Testis (tissue), 2 donors: ENCODE measurements at regions not wholly inside any gene's neighbourhood (a gene's known extent, or its start where the extent isn't known, plus 50 kb on each side); places are given as distances from the start of the nearest gene placed in this dataset.

Experiments used
- DNase-seq: peaks from one replicate; pipeline ENCODE4 v3.0.0-alpha.2; 2019
- H3K27ac ChIP-seq, 2 donors: fragments of 200-600 bp; sonication (generic); one replicate each; pipeline ENCODE4 v1.5.1; 2019
- H3K27me3 ChIP-seq: fragments of 200-600 bp; sonication (generic); one replicate; pipeline ENCODE4 v1.5.1; 2019
- H3K36me3 ChIP-seq: fragments of 200-600 bp; sonication (generic); one replicate; pipeline ENCODE4 v1.5.1; 2017; ENCODE audit warnings: low read depth; ENCODE audit errors: missing control alignments
- H3K4me1 ChIP-seq: fragments of 200-600 bp; sonication (generic); one replicate; pipeline ENCODE4 v1.5.1; 2019
- H3K4me3 ChIP-seq, 2 donors: fragments of 200-600 bp; sonication (generic); one replicate each; pipeline ENCODE4 v1.5.1; 2017 to 2019
- H3K9me3 ChIP-seq: fragments of 200-600 bp; sonication (generic); one replicate; pipeline ENCODE4 v1.5.1; 2017
- POLR2A ChIP-seq: fragments of 450-650 bp; IDR thresholded peaks from one replicate; pipeline ENCODE4 v1.6.1; 2017; ENCODE audit warnings: antibody characterized with exemption, mild to moderate bottlenecking, moderate library complexity
- WGBS, 2 donors: methylation state at CpG; one replicate each; pipeline ENCODE4 v1.1.5; 2018; 5-methylcytosine and 5-hydroxymethylcytosine counted together
- intact Hi-C: fragments of 100-400 bp; cut with DNase I; formaldehyde crosslinking; loops from one replicate; pipeline ENCODE4 v1.15.1; 2023; ENCODE audit warnings: low total_unique reads
- TF ChIP-seq, protein P1 (sequence below), 3 experiments: fragments of 450-650 bp in 2 of 3; fragments of 200-600 bp in 1 of 3; sonication (generic) in 1 of 3; IDR thresholded peaks; one replicate each; pipeline ENCODE4 v1.5.1; 2016 to 2019; ENCODE audit warnings: antibody characterized with exemption in 3 of 3, mild to moderate bottlenecking in 2 of 3, moderate library complexity in 1 of 3

DNA sequence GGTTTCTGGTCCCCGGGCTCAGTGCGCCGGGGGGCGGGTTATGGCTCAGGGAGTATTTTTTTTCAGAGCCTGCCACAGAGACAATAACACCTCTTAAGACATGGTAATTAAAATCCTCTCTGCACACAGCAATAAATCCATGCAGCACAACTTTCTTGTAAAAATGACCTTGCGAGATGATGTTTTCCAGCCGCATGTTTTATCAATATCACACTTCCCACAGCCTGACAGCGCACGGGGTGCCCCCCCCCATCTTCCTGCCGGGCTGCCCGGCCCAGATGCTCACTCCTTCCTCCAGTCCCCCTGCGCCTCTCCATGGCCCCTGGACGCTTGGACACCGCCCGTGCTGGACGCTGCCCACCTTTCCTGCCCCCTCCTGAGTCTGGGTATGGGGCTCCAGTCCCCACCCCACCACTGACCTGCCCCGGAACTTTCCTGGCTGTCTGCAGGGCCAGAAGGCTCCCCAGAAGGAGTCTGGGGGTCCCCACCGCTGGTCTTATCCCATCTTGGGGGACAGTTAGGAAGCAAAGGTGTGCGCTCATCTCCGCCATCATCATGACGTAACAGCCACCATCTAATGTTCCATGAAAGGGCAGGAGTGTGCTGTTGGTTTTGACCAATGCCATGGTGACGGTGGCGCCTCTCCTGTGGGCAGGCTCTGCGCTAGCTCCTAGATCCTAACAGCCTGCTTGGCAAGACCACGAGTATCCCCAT lies 182.9 kb downstream of the KIF26A start:
- no peak for TF ChIP-seq POLR2A
- TF ChIP-seq, protein P1, sequence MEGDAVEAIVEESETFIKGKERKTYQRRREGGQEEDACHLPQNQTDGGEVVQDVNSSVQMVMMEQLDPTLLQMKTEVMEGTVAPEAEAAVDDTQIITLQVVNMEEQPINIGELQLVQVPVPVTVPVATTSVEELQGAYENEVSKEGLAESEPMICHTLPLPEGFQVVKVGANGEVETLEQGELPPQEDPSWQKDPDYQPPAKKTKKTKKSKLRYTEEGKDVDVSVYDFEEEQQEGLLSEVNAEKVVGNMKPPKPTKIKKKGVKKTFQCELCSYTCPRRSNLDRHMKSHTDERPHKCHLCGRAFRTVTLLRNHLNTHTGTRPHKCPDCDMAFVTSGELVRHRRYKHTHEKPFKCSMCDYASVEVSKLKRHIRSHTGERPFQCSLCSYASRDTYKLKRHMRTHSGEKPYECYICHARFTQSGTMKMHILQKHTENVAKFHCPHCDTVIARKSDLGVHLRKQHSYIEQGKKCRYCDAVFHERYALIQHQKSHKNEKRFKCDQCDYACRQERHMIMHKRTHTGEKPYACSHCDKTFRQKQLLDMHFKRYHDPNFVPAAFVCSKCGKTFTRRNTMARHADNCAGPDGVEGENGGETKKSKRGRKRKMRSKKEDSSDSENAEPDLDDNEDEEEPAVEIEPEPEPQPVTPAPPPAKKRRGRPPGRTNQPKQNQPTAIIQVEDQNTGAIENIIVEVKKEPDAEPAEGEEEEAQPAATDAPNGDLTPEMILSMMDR (IDR thresholded peaks at IDR 0.05): no peak
- Histone ChIP-seq H3K27me3 (no peaks in the 10 kb centered on the region), H3K27ac (no peak overlapping the region), H3K4me1 (no peaks in the 10 kb centered on the region), H3K9me3 (no peaks in the 10 kb centered on the region), H3K36me3 (no peaks in the 10 kb centered on the region), H3K4me3 (no peak overlapping the region)
- WGBS, 2 donors: 52 to 57% methylated on average over 17 to 24 of the region's 24 CpGs
- intact Hi-C loops: no loop called here
- no peak for DNase-seq

GRCh38 chr14:104321802-104322130 lies 183.4 kb downstream of the KIF26A start:
- no peak for DNase-seq
- Histone ChIP-seq H3K4me1 (no peaks in the 10 kb centered on the region), H3K27ac (no peak overlapping the region), H3K9me3 (no peaks in the 10 kb centered on the region), H3K36me3 (no peaks in the 10 kb centered on the region), H3K27me3 (no peaks in the 10 kb centered on the region), H3K4me3 (no peak overlapping the region)
- TF ChIP-seq, protein P1 (IDR thresholded peaks at IDR 0.05): no peak
- TF ChIP-seq POLR2A: no peak
- intact Hi-C loops: no loop called here
- WGBS, 2 donors: 88 to 91% methylated on average over 9 to 11 of the region's 11 CpGs

DNA sequence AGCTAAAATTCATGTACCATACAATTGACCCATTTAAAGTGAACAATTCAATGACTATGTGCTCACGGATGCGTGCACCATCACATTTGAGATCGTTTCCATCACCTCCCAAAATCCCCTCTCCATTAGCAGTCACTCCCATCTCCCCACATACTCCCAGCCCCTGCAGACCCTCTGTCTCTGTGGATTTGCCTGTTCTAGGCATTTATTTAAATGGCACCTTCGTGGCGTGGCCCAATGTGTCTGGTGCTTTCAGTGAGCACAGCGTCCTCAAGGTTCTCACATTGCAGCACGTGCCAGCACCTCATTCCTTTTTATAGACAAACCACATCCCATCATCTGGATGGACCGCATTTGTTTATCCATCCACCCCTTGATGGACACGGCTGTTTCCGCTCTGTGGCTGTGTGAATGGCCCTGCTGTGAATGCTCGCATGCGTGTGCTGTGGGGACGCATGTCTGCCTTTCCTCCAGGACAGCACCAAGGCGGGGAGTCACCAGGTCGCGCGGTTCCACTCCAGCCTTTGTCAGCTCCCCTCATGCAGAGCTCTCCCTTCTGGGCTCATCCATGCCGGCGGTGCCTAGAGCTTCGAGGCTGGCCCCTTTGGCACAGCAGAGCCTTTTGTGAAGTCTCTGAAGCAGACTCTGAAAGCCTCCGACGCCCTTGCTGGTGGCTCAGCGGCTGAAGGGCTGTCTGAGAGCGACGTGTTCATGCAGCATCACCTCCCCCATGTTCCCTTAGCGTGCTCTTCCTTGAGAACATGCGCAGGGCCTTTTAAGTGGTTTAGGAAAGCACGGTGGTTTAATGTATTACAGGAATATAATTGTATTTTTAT lies 184.4 kb downstream of the KIF26A start:
- H3K9me3 ChIP-seq: no peaks in the 10 kb centered on the region
- no peaks in the 10 kb centered on the region for H3K36me3 ChIP-seq
- H3K4me1 ChIP-seq: no peaks in the 10 kb centered on the region
- no peak overlapping the region for H3K4me3 ChIP-seq
- DNase-seq: peak; percentile 3
- no peak overlapping the region for H3K27ac ChIP-seq
- WGBS, 2 donors: 83 to 84% methylated on average over 25 to 28 of the region's 28 CpGs
- TF ChIP-seq POLR2A: no peak
- TF ChIP-seq, protein P1 (IDR thresholded peaks at IDR 0.05): no peak
- intact Hi-C loops: no loop called here
- no peaks in the 10 kb centered on the region for H3K27me3 ChIP-seq

- DNase-seq: peak; percentile 7
- no peaks in the 10 kb centered on the region for H3K27me3 ChIP-seq
- no peaks in the 10 kb centered on the region for H3K9me3 ChIP-seq
- no peaks in the 10 kb centered on the region for H3K4me1 ChIP-seq
- H3K36me3 ChIP-seq: no peaks in the 10 kb centered on the region
- no peak overlapping the region for H3K4me3 ChIP-seq
- no peak overlapping the region for H3K27ac ChIP-seq
- intact Hi-C loops: no loop called here
- no peak for TF ChIP-seq POLR2A
- TF ChIP-seq, protein P1 (IDR thresholded peaks at IDR 0.05): no peak
- WGBS, 2 donors: 84 to 88% methylated on average over 8 to 15 of the region's 15 CpGs
These were observed 185.3 kb downstream of the KIF26A start for GRCh38 chr14:104323551-104324175.
